GM12891 (cell line): ENCODE measurements at regions not wholly inside any gene's neighbourhood (a gene's known extent, or its start where the extent isn't known, plus 50 kb on each side); places are given as distances from the start of the nearest gene placed in this dataset.
"Not testable (repeated sequence)": the region's sequence is repeated elsewhere in the genome, so short reads cannot be mapped to it uniquely, and the experiment has no call there.

Experiments
- DNase-seq: peaks from one replicate; pipeline ENCODE4 v3.0.0; 2011; ENCODE audit warnings: low spot score; ENCODE audit not compliant: insufficient read length
- FAIRE-seq: peaks from 2 replicates; lab custom pipeline; 2011; peaks lifted over from hg19 to GRCh38; lab: Jason Lieb, UNC

DNA sequence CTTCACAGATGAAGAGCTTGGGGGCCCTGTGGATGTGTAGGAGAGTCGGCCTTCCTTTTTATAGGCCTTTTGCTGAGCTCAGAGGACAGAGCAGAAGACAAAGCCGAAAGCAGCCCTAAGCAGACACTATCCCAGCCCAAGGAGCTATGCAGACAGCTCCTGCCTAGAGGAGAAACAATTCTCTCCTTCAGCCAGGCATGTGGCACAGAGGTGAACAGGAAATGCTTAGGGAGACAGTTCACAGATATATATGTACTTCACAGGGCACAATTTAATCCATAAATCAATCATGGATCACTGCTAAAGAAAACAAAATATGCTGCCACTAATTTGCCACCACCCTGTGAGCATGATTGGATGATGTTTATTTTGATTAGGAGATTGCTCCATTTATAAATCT lies 164.5 kb upstream of the PLGLB2 start:
- FAIRE-seq, result not testable (repeated sequence)

DNA sequence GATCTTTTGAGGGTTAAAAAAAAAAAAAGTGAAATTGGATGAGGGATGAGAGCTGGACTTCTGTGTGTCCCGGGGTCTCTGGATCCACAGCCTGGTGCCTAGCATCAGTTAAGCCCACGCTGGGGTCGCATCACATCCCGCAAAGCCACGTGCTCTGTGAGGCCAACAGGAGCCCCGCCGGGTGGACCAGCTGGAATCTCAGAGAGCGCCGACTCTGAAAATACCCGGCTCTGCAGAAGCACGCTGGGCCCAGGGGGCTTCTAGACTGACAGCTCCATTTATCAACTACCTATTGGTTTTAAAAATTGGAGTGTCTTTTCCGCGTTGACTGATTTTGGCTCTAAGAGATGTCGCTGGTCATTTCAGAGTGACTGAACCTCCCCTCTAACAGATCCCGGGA lies 164.1 kb upstream of the PLGLB2 start:
- DNase-seq, FAIRE-seq: not testable (repeated sequence)

More for the DNA sequence above, 164.5 kb upstream of the PLGLB2 start:
- DNase-seq, result not testable (repeated sequence)

DNA sequence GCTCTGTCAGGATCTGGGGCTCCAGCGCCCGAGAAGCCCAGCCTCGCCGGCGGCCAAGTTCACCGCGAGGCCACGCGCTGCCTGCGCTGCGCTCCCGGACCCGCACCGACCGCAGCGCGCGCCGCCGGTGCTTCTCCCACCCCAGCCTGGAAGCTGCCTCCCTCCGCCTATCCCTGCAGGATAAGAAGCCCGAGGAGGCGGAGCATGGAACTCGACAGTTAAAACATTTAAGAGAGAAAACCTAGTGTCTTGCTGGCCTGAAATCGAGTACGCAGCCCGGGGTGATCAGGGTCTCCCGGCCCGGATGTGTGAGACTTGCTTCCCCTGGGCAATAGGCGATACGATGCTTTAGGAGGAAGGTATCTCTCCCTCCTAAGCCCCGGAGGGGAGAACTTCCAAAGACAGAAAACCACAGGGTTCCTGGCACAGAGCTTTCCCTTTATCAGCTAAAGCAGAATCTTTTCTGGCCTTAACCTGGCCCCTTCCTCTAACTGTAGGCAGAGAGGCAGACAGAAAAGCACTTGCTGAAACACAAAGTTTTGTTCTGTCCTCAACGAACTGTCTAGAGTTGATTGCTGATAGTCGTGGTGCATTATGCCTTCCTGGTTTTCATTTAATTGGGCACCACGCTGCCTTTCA lies 163.5 kb upstream of the PLGLB2 start:
- not testable (repeated sequence) for FAIRE-seq, DNase-seq

DNA sequence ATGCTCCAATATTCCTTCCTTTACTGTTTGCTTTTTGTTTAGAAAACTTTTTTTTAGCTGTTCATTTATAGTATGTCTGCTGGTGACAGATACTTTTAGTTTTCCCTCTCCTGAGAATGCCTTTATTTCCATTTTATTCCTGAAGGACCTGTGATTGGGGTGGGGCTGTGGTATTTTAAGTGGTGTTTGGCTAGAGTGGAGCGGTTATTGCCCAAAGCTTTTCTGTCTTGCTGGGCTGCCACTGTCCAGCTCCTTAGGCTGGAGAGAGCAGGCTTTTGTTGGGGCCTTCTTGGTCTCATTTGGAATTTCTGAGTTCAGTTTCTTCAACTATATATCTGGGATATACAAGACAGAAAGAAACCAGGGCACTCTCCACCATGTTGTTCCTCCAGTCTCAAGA lies 160.0 kb upstream of the PLGLB2 start:
- FAIRE-seq, DNase-seq: not testable (repeated sequence)

DNA sequence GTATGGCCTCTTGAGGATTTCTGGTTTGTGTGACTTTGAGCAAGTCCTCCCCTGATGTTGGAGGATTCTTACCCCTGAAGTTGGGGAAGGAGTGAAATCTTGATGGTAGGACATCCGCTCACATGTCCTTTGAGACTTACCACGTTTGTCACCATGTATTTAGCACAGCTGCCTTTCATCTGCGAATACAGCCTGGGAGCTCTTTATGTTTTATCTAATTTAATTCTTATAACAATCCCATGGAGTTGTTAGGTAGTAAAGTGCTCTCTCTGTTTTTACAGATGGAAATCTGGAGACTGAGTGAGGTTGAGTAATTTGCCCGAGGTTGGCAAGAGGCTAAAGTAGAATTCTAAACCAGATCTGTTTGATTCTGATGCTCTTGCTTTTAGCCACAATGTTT lies 154.9 kb upstream of the PLGLB2 start:
- FAIRE-seq, DNase-seq: not testable (repeated sequence)

DNA sequence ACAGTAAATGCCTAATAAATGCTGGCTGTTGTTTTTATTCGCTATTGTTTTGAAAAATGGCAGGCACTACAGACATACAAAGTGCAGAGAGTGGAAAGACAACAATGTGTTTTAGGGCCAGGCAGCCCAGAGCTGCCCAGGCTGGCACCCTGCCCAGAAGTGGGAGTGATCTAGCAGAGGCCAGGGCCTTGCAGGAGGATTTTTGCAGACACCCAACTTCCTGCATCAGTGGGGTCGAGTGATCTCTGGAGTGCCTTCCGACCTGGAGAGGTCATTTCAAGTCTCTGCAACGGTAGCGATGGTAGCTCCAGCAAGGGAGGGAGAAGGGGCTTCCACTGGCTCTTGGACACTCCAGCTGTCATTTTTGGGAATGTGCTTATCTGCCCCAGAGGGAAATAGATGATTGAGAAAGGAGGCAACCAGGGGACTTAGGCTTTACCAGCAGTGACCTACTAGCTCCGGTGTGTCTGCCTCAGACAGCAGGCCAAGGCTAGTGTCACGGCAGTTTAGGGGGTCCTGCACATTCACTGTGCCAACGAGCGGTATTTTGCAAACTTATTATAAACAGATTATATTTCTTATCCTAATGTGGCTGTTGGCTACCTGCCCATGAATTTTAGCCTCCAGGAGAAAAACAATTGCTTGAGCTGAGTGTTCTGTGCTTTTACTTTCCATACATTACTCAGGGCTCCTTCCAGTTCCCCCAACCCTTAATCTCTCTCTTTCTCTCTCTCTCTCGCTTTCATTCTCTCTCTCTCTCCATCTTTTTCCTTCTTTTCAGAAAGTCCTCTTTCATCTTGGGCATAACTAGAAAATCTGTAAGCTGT lies 153.9 kb upstream of the PLGLB2 start:
- not testable (repeated sequence) for FAIRE-seq, DNase-seq

DNA sequence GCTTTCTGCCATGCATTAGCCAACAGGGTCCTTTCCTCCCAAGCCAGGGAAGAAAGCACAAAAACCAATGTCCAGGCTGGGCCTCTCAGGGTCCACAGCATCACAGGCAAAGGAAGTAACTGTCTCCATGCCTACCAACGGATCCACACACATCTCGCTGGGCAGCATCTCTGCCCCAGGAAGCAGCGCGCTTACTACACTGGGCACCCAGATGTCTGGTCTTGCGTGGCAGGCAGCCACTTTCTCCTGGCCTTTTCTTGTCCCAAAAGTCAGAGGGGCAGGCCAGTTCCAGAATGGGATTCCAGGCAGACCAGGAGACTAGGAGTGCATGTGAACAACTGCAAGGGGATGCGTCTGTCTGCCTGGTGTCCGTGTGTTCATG lies 153.3 kb upstream of the PLGLB2 start:
- not testable (repeated sequence) for DNase-seq, FAIRE-seq

DNA sequence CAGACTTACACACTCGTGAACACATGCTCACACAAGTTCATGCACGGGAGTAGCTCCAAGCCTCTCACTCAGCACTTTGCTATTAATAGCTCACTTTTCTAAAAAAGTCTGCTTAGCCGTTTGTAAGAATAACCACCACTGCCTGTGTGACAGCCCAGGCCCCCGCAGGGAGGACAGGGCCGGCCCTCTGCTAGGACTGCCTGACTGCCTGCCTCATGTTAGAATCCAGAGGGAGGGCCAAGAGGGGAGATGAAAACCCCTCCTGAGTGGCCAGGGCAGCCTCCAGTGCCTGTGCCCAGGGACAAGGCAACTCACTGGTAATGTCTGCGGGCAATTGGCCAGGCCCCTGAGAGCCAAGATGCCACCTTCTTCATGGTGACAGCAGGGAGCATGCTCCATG lies 152.9 kb upstream of the PLGLB2 start:
- not testable (repeated sequence) for DNase-seq, FAIRE-seq

DNA sequence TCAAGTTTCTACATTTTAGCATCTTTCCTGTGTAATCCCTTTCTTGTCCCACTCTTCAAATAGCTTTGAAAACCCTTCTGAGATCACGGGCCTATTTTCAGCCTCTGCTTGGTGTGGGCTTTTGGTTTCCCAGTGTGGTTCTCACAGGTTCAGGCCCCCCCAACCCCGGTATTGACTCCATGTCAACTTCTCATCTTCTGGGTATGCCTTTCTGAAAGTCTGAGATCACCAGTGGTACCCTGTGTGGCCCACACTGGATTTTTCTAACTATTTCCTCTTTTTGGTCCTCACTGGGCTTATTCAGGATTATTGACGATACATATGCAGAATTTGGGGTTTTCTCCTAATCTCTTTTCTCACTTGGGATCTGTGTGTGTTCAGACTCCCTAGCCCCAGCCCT lies 146.9 kb upstream of the PLGLB2 start:
- DNase-seq, FAIRE-seq: not testable (repeated sequence)

DNA sequence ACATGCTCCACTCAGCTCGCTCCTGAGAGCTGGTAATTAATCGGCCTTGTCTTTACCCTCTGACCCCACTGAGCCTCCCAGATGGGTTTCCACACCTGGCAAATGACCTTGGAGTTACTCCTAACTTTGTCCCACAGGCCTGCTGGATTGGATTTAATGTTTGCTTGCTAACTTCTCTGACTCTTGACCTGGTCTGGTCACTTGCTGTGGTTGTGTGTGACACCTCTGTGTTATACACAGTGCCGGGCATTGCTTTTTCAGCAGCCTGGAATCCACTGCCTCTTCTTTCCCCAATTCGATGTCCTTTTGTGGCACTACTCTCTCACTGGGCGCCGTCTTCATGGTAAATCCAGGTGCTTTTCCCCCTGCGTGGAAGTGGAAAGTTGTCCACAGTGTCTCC lies 145.8 kb upstream of the PLGLB2 start:
- not testable (repeated sequence) for DNase-seq, FAIRE-seq

DNA sequence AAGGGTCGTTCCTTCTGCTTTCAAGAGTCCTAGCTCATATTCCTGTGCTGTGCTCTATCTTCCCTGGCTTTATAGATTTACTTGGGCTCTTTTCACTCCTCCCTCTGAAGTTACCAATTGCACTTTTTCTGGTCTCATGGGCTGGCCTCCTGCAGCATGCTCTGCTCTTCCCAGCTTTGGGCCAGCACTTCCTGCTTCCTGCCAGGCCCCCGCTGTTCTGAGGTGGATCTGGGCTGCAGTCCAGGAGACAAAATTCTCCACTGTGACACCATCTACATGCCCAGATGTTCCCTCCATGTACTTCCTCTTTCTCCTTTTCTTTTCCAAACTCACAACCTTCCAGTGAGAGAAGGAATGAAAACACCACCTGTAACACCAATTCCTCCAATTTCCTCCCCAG lies 145.2 kb upstream of the PLGLB2 start:
- DNase-seq, FAIRE-seq: not testable (repeated sequence)

DNA sequence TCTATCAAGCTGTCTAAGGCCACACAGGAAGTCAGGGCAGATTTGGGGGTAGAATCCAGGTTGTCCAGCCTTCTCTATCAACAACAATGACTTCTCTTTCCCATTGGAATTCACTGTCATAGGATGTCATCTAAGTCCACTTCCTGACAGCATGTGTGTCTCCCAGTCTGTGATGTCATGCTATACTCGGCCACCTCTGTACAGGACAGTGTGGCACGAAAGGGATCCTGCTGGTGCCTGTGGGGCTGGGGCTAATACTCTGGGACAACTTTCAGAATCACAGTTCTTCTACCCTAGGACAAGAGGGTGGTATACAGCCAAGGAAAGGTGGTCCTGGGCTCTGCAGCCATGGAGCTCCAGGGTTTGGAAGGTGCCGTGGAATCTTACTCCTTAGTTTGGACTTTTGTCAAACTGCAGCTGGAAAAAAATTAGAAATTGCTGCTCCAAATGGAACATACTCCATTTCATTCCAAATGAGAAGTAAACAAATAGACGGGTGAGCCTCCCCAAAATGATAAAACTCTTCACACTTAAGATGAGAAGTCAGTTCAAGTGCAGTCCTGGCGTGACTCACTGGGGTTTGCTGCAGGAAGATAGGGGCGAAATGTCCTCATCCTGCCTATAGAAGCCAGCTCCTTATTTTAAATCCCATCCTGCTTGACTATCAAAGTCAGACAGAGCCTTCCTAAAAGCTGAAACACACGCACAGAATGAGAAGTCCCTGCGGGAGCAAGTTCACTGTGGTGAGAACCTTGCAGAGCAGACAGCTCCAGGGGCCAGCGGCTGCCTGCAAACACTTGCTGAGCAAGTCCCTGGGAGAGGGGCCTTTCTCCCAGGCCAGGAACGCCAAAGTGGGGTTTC lies 144.2 kb upstream of the PLGLB2 start:
- not testable (repeated sequence) for DNase-seq, FAIRE-seq

DNA sequence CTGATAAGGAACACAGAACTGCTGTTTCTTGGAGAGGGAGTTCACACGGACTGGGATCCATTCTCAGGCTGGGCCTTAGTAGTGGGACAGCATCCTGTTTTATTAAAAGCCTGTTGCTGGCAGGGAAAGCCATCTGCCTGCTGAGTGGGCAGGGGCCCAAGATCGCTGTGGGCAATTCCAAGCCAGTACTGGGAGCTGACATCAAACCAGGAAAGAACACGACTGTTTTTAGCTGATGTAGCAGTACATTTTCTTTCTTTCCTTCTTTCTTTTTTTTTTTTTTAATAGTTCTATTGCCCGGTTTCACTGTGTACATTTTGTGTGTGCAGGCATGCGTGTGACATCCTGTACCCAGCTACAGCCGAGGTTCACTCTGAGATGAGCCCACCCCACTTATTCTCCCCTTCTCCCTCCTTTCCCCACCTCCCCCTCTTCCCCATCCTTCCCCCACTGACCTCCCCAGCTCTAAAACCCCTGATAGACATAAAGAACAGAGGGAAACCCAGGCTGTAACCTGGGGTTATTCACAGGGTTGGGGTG lies 143.5 kb upstream of the PLGLB2 start:
- DNase-seq, FAIRE-seq: not testable (repeated sequence)

DNA sequence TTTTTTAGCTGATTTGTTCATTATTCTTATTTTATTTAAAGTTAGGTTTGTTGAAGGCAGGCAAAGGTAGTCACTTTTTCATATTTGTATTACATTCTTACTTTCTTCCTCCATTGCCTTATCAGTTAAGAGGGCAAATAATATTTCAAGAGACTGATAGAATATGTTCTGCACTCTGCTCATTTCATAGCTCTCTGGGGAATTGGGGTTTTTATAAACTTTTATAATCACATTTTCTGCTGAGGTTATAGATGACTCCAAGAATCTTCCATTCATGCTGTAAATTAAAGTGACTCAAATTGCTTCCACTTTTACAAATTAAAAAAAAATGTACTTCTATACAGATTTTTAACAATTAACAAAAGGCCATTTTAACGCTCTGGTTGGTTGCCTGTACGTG lies 142.9 kb upstream of the PLGLB2 start:
- not testable (repeated sequence) for FAIRE-seq, DNase-seq

DNA sequence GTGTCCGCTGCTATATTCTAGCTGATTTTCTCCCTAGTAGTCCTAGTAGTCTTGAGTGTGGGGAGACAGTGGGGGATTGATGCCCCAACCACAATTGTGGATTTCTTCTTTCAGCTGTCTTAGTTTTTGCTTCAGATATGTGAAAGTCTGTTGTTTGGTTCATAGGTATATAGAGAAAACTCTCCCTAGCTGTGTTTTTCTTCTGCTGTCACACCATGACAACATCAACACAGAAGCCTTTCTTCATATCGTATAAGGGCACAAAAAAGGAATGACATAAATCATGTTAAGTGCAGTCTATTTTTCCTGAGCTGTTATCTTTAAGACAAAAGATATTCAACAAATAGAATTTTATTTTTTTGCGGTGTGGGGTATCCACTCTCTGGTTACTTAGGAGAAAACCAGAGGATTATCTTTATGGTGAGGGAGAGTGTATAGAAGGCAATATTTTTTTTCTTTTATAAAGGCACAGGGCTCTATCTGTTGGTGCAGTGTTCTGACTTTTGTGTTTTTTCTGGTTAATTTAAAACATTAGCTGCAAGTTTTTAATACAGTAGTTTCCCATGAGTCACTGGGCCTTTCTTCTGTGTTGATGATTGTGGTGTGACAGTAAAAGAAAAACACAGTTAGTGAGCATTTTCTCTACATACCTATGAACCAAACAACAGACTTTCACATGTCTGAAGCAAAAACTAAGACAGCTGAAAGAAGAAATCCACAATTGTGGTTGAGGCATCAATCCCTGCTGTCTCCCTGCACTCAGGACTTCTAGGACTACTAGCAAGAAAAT lies 139.3 kb upstream of the PLGLB2 start:
- FAIRE-seq, DNase-seq: not testable (repeated sequence)

DNA sequence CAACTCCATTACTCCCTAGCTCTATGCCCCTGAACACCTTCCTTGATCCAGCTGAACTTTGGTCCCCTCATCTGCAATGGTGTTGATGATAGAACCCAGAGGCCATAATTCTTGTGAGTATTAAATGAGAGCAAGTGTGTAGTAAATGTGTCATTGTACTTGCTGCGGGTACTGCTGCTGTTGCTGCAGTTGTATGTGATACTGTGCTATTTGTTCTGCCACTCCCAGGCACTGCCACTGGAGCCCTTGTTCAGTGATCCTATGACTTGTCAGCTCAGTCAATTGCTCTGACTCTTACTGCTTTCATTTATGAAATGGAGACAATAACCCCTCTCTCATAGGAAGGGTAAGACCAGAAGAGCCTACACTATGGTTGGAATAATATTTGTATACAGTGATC lies 136.9 kb upstream of the PLGLB2 start:
- FAIRE-seq, DNase-seq: not testable (repeated sequence)

DNA sequence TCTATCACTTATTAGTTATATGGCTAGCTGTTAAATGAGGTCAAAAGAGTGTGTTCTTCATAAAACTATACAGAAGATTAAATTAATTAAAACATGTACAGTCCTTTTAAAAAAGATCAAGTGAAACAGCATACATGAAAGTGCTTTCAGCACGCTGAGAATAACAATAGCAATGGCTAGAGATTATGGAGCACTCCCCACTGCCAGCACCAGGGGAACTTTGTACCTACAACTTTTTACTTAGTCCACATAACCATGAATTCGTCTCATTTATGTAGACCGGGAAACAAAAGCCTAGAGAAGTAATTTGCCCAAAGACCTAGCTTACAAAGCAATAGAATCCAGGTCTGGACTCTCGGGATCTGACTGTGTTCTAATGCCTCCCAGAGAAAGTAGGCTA lies 136.5 kb upstream of the PLGLB2 start:
- not testable (repeated sequence) for FAIRE-seq

DNA sequence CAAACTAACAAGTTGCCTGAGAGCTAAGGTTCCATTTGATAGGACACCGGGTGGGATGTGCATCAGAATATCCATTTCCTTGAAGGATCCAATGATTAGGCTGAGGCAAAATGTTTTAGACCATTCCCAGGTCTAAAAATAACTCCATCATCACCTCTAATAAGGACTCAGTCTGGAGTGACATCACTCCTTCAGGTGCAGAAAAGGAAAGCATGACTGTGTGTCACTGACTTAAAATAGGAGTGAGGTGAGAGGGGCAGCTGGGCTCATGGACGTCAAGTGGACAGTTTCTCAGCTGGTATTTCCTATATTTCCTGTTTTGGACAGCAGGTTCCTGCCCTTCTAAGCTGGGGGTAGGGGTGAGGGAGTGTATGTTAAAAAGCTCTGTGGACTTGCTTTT lies 135.9 kb upstream of the PLGLB2 start:
- FAIRE-seq, DNase-seq: not testable (repeated sequence)

More for the DNA sequence above, 136.5 kb upstream of the PLGLB2 start:
- not testable (repeated sequence) for DNase-seq
